DMS53 treated with DMSO at 0.1 percent for 48 hours (cell line): ENCODE measurements at regions not wholly inside any gene's neighbourhood (a gene's known extent, or its start where the extent isn't known, plus 50 kb on each side); places are given as distances from the start of the nearest gene placed in this dataset.

Experiments used
- DNase-seq: peaks from one replicate; lab custom pipeline; 2025; ENCODE audit not compliant: unreplicated experiment; lab: John Stamatoyannopoulos, UW

DNA sequence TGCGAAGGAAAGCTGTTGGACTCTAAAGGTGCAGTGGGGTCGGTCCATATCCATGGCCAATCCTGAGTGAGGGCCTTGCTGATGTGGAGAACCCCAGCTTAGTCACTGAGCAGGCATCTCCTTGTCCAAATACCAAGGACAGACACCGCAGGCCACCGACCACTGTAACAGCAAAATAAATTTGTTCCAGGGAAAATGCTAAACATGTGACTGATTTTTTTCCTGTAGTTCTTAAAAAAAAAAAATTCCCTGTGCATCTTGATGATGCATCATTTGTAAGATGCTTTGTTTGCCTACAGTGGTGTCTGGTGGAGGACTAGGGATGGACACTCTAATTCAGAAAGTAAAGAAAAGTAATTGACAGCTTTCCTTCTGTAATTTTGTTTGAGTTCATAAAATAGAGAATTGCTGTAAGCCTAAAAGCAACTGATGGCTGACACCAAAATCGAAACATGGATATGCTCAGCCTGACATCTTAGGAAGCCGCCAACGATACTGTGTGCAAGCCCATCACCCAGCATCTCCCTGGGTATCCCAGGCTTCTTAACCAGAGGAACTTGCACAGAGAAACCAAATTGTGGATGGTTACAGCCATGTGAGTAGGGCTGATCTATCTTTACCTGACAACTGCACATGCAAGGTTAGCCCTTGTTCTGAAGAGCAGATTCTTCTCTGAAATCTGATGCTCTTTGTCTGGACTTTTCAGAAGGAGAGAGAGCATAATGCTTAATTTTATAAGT lies 188.6 kb downstream of the ARL4C start:
- DNase-seq, result no peak

DNA sequence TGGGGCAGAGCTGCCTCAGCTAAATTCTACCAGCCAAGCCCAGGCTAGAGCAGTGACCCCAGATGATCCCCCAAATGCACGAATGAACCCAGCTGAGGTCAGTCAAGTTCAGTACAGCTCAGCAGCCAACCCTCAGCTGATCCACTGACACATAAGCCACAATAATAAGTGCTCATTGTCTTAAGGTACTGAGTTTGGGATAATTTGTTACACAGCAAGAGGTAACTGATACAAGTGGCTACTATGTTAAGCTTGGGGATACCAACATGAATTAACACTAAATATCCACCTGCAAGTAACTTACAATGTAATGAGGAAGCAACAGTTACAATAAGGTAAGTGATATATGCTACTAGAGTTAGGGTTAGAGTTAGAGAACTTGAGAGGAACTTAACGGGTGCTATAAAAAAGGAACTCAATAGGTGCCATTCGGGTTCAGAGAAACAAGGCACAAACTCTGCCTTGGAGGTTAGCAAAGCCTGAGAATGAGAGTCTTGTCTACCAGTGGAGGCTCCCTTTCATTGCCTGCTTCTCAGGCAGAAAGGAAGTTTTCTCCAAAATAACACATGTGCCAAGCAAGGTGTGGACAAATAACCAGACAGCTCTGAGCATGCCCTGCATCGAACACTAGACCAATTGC lies 189.4 kb downstream of the ARL4C start:
- no peak for DNase-seq

DNA sequence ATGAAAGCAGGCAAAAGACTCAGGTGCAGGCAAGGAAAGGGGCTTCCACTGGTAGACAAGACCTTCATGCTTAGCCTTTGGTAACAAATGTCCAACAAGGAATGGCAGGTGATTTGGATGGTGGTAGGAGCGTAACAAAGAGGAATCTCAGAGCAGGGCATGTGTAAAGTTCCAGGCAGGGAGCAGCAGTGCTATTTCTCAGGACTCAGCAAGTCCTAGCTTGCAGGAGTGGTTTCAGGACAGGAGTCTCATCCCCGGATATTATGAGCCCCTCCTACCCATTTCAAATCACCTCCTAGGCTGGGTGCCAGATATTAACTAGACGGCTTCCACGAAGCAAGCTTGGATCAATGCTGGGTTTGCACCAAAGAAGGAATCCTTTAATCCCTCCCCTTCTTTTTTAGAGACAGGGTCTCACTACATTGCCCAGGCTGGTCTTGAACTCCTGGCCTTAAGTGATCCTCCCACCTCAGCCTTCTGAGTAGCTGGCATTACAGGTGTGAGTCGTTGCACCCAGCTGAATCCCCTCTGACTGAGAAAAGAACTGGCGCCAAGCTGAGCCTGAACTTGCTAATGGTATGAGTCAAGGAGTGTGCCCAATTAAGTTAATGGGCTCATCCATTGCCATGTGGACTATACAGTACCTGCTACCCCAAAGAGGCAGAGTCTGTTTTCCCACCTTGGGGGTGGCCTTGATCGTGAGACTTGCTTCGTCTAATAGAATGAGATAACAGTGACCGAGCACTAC lies 190.3 kb downstream of the ARL4C start:
- no peak for DNase-seq

DNA sequence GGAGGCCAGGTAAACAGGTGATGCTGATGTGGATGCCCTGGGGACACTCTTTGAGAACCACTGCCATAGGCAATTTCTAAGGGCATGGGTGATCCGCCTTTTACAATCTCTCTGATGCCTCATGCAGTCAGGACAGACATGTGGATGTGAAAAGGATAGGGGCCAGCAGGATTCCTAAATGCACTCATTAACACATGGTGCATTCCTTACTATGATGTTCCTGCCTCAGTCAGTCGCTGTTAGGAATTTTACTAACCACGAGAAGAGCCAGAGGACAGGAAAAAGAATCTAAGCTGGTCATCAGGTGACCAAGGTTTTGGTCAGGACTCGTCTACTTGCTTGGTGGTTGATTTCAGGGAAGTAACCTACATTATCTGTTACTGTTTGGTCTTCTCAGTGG lies 191.0 kb downstream of the ARL4C start:
- DNase-seq, result no peak

DNA sequence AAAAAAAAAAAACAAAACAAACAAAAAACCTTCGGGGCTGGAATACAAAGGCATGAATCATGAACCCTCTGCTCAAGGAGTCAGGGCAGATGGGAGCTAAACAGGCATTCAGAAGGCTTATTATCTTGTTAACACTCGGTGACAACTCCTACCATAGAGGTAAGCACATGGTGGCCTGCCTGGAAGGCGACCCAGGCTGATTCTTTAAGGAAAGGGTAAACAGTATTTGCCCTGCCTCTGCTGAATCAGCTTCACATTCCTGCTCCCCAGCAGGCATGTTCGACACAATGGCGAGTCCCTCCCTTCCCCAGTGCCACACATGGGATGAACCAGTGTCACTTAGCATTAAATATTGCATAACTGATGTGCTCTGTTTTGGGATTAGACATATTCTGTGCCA lies 191.9 kb downstream of the ARL4C start:
- DNase-seq, result no peak

DNA sequence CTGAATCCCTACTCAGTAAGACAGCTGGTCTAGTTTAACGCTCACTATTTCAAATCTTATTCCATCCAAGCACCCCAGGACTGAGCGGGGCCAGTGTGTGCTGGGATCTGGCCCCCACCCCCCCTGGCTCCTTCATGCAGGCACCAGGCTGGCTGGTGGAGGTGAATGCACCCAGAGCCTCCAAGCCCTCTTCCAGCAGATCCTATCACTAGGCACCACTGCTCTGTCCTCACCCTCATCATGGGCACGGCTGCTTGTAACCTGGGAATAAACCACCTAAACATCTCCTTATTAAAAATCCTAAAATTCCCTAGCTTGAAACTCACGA lies 194.3 kb downstream of the ARL4C start:
- DNase-seq, result no peak

DNA sequence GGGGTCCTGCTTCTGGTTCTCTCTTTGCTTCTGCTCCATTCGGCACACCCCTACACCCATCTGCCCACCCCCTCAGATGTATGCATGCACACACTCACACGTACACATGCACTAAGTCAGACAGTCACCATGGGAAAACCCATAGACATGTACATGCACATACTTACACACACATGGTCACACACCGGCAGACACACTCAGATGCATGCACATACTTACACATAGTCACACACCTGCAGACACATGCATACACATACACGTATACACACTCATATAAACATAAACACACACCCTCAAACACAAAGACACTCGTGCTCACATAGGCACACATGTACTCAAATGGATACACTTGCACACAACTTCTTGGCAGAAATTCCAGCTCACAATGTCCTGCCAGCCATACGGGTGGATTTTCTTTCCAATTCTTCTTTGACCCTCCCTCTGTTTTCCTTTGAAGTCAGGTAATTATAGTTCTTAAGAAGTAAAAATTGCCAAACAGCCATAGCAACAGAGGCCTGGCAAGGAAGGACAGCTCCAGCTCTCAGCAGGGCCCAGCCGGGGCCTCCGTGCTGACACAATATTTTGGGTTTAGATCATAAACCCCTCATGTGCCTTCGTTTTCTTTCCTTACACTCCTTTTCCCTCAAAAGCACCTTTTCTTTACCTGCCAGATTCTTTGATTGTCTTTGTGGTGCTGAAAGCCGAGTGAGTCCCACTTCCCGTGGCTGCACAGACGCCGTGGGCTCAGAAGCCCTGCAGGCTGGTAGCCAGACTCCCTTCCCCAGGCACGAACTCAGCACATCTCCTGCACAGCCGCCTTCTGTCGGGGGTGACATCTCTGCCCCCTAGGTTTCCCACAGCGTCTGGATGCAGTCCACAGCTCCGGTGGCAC lies 195.7 kb downstream of the ARL4C start:
- no peak for DNase-seq

DNA sequence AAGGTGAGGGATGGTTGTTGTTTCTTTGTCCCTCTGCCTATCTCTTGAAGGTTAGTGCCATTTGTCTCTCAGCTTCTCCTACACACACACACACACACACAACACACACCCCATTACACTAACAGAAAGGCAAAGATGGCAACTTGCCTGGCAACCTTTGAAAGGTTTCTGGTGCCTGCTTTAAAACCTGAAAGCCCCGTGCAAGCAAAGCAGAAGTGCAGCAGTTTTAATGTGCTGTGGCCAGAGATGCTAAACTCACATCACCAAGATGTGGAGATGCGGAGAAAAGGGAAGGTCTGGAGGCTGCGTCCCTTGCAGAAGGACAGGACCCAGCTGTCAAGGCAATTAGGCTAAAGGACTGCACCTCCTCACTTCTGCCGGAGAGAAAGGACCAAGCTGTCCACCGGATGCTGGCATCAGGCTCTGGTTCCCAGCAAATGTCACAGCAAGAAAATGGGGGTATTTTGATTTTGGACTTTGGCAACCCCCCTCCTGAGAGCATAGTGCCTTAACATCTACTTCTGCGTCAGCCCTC lies 196.4 kb downstream of the ARL4C start:
- DNase-seq, result no peak

DNA sequence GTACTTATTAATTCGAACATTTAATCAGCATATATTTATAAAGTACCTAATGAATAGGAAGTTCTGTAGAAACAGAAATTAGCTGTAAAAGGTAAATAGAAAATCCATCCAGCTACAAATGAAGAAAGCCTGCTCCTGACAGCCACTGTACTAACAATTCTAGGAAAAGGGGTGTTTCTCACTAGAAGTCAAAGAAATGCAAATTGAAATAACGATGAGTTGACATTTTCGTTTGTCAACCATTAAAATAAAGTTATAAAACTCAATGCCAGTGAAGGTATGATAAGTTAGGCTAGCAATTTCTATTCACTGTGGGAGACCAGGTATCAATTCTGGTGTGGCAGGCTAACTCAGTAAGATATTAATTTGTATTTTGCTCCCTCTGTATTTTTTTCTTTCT lies 198.0 kb downstream of the ARL4C start:
- DNase-seq, result no peak

DNA sequence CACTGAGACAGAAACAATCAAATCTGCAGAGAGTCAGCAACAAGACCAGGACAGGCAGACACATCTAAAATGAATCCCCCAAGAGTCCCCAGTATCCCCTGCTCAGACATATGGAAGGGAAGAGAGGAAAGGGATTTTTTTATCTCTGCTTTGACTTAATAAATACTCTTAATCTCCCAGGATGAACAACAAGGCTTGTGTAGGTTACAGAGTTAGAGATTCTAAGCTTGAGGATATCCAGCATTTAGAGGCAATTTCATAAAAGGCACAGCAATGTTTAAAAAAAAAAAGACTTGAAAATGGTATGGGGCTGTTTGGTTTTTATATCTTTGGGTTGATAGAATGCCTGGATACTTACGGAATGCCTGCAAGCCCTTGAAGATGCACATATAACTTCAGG lies 199.9 kb downstream of the ARL4C start:
- DNase-seq, result no peak

DNA sequence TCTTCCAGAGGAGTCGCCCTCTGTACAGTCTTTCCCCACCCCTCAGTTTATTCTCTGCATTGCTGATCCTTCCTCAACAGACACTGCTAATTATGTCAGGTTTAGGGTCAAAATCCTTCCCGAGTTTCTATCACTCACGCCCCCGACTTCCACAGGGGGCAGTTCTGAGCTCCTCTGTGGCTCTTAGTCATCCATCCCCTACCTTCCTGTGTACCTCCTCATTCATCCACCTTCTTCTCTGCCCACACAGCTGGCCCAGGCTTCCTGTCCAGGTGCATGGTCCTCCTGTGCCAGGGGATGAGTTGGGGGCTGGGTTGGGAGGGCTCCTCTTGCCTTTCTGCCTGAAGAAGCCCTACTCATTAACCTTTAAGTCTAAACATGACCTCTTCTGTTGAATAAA lies 202.9 kb downstream of the ARL4C start:
- DNase-seq, result peak; percentile 24

DNA sequence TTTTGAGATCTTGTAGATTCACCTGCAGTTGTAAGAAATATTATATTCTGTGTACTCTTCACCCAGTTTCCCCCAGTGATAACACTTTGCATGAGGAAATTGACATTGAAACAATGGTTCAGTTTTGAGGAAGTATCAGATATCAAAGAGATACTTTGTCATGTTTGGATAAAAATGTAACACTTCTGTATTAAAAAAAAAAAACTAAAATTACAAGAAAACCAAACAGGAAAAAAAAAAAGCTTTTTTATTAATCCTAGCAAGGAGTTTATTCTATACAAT lies 204.0 kb downstream of the ARL4C start:
- DNase-seq, result no peak

DNA sequence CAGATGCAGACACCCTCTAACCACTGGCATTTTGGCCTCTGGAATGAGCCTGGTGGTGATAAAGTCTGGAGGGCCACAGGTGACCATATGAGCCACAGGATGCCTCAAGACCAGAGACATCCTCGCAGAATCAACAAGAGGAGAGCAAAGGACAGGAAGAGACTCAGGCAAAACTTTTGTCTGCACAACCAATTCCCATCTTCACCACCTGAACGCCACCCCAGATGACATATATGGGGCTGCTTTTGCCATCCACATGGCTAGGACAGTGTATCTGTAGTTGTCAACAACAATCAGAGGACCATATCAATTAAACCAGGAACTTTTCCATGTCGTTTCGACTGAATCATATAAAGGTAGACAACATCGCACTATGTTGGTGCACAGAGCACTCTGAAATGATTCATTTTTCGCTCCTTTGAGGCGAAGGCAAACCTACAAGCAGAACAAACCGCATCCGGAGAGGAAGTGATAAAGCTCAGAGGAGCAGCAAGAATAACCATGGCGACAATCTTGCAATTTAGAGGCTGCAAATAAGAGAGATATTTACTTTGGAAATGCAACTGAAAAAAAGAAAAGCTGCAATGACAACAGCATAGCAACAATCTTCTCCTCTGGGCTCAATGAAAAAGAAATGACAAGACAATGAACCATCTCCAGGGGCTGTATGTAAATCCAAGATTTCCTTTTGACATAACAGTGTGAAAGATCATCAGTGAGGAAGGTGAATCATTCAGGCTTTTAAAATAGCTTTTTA lies 204.5 kb downstream of the ARL4C start:
- no peak for DNase-seq

DNA sequence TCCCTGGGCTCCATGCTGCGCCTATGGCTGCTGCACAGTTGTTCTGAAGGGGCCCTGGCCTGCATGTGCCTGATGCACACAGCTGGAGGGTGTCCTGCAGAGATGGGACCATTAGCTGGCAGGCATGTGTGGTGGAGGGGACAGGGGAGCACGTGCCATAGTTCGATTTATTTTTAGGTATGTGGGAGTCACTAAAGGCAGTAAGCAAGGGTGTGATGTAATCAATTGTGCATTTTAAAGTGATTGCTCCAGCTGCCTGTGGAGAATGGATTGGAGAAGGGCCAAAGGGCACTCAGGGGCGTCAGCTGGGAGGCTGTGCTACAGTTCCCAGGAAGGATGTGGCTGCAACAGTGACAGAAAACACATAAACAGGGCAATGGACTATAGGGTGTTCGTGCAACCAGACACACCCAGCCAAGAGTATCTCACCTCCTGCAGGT lies 205.1 kb downstream of the ARL4C start:
- peak; percentile 51 for DNase-seq

DNA sequence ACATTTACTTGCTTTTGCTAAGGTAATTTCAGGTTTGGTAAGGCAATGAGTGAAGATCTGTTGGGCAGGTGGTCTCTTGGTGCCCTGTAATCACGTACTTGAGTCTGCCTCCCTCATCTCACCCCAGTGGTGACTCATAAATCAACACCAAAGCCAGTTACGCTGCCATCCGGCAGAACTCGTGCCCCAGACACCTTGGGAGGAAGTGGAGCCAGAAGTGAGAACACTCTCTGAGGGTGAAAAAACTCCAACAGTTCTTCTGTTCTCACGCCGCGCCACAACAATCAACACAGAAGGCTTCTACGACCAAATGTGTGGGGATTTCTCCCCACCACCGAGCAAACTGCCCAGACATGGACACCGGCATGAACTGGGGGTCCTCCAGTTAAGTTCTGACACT lies 206.2 kb downstream of the ARL4C start:
- no peak for DNase-seq

DNA sequence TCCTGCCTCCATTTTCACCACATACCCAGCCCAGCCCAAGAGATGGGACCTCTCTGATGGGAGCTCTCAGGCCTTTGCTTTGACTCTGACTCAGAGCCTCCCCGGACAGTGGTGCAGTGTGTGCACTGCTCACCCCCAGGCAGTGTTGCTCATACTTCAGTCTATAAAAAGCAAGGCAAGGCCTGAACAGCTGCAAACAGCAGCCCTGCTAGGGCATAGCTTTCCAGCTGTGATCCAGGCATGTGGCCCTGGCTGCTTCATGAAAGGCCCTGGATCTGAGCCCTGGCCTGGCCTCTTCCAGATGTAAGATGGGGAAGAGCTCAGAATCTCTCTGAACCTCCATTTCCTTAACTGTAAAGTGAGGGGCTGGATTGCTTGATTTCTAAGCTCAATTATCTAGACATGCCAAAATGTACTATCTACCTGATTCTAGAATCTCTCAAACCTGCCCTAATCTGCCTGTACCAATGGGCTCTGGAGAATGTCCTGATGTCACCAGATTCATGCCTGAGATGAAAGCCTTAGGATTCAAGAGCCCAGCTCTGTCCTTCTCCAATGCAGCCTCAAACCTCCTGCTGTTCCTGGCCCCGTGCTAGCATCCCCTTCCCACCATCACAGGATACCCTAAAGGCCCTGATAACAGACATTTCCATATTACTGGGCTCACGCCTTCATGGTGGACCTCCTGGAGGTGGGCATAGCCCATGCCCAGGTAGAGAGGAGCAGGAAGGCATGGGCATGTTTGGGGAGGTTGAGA lies 206.9 kb downstream of the ARL4C start:
- no peak for DNase-seq

DNA sequence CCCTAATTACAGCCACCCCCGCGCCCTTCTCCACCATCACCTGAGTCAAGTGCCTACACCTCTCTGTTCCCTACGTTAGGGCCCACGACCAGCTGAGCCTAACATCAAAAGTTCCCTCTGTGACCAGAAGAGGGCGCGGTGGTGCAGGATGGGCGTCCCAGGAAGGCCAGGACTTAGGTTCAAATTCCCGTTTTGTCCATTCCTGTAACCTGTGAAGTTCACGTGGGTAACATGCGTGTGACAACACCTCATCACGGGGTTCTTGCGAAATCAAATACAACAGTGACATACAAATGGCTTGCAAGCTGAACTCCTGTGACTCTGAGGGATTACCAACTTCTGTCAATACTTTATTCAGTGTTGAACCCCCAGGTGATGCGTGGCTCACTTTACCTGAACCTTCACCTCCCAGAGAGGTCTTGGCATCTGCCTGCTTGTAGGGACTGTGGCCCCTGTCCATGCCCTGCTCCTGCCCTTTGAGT lies 207.9 kb downstream of the ARL4C start:
- DNase-seq, result peak; percentile 19

DNA sequence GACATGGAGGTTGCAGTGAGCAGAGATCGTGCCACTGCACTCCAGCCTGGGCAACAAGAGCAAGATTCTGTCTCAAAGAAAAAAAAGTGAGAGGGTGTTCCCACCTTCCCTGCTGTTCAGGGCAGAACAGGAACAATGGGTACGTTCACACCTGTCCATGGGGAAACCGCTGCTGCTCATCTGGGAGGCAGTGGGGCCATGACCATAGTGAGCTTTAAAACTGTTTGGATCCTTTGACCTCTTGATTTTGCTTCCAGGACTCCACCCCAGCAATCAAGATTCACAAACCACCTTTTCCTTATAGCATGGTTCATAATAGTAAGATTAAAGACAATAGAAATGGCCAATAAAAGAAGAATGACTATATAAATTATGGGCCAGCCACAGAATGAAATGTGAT lies 209.2 kb downstream of the ARL4C start:
- DNase-seq, result no peak

DNA sequence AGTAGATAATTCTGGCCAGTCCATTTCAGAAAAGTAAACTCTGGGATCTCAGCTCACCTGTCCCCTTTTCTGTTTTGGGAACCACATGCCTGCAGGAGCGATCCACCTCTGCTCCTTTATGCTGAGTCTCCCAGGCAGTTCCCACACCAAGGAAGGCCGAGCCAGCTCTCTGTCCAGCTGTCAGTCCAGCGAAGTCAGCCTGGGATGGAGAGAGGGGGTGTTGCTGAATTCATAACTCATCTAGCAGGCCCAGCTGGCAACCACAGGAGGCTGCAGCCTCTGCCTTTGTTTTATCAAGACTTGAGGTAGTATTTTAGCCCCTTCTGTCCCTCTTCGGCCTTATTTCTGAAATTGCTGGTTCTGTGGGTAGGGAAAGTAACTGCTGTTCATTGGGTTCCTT lies 209.9 kb downstream of the ARL4C start:
- no peak for DNase-seq

DNA sequence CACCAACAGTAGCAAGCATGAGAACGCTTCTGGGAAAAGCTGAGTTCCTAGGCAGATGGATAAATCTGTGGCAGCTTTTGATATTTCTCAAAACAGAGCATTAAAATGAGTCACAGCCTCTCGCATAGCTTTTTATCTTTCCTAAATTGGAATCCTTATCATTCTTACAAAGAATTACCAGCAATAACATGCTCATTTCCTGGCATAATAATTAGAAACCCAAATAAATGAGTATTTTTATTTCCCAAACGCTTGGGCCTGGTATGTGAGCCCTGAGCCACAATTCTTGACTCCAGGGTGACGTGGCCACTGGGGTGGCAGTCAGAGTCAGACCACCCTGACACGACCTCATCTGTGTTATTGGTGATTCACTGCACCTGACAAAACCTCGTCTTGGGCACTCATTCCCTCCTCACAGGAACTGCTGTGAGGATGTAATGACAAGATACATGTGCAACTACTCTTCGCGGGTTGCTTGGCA lies 210.7 kb downstream of the ARL4C start:
- DNase-seq, result no peak
